Ovary (tissue), 7 donors: ENCODE measurements at regions not wholly inside any gene's neighbourhood (a gene's known extent, or its start where the extent isn't known, plus 50 kb on each side); places are given as distances from the start of the nearest gene placed in this dataset.

Experiments used
- DNase-seq, 5 donors: peaks; one replicate each; pipeline ENCODE4 v3.0.0-alpha.2; 2019 to 2020
- H3K27ac ChIP-seq, 2 donors: fragments of 200-600 bp; one replicate each; pipeline versions ENCODE4 v1.5.1 to v1.8.0; 2019 to 2022
- H3K27me3 ChIP-seq: fragments of 200-600 bp; one replicate; pipeline ENCODE4 v1.8.0; 2022
- H3K36me3 ChIP-seq: fragments of 200-600 bp; sonication (generic); one replicate; pipeline ENCODE4 v1.5.1; 2019
- H3K4me1 ChIP-seq: one replicate; pipeline ENCODE4 v1.8.1; 2013; ENCODE audit warnings: mild to moderate bottlenecking, moderate library complexity; ENCODE audit not compliant: insufficient read depth
- H3K4me3 ChIP-seq: fragments of 200-600 bp; sonication (generic); one replicate; pipeline ENCODE4 v1.5.1; 2017
- H3K9me3 ChIP-seq, 2 donors: fragments of 200-600 bp in 1 of 2; sonication (generic) in 1 of 2; one replicate each; pipeline versions ENCODE4 v1.5.1 to v1.8.1; 2013 to 2019; ENCODE audit warnings: mild to moderate bottlenecking in 1 of 2, moderate library complexity in 1 of 2
- CTCF ChIP-seq, 3 donors: fragments of 450-650 bp in 2 of 3; fragments of 200-600 bp in 1 of 3; IDR thresholded peaks; one replicate each; pipeline versions ENCODE4 v1.5.1 to v1.8.0; 2016 to 2022; ENCODE audit warnings: antibody characterized with exemption in 3 of 3, mild to moderate bottlenecking in 1 of 3
- EP300 ChIP-seq: sonication (generic); formaldehyde crosslinking; IDR thresholded peaks from one replicate; pipeline ENCODE4 v1.6.1; 2017; ENCODE audit warnings: antibody characterized with exemption
- POLR2A ChIP-seq: fragments of 450-650 bp; IDR thresholded peaks from one replicate; pipeline ENCODE4 v1.6.1; 2017; ENCODE audit warnings: antibody characterized with exemption, mild to moderate bottlenecking, moderate library complexity
- WGBS, 3 donors: extraction: QIAGEN DNeasy Blood & Tissue Kit in 1 of 3; methylation state at CpG; one replicate each; pipeline versions ENCODE4 v1.1.5 to v1.1.7; 2013 to 2017; 5-methylcytosine and 5-hydroxymethylcytosine counted together
- intact Hi-C, 4 donors: fragments of 100-400 bp; cut with DNase I; formaldehyde crosslinking; loops; one replicate each; pipeline versions ENCODE4 v1.11.0 to v1.15.1; 2022 to 2023
- donor health status: DM: no; HTN: no; CAD: no; lungs with moderate emphysema.
- donor health status: DM: no; HTN: no; CAD: no.
- donor health status: Bipolar disorder and iron deficiency.
- donor health status: DM: no; HTN: no; CAD: no.
- donor health status: DM: yes; HTN: yes; CAD: no.

GRCh38 chr2:183495589-183496267 lies 371.5 kb downstream of the NUP35 start:
- 63 to 73% (median 65%) methylated on average over 3 of the region's 3 CpGs for WGBS, 3 donors
- H3K9me3 ChIP-seq, result no peaks in the 10 kb centered on the region
- H3K4me1 ChIP-seq, result no peaks in the 10 kb centered on the region
- H3K27me3 ChIP-seq, result no peaks in the 10 kb centered on the region
- H3K4me3 ChIP-seq, result no peak overlapping the region
- intact Hi-C loops, result no loop called here
- no peak for DNase-seq
- H3K27ac ChIP-seq, result no peak overlapping the region
- TF ChIP-seq CTCF (IDR thresholded peaks at IDR 0.05), result no peak
- TF ChIP-seq POLR2A, result no peak
- TF ChIP-seq EP300, result no peak
- H3K36me3 ChIP-seq, result no peaks in the 10 kb centered on the region

- Histone ChIP-seq H3K9me3 (no peaks in the 10 kb centered on the region), H3K4me3 (no peak overlapping the region), H3K4me1 (no peaks in the 10 kb centered on the region), H3K27ac (no peak overlapping the region), H3K27me3 (no peaks in the 10 kb centered on the region), H3K36me3 (no peaks in the 10 kb centered on the region)
- no peak for TF ChIP-seq CTCF (IDR thresholded peaks at IDR 0.05)
- TF ChIP-seq EP300, result no peak
- no peak for TF ChIP-seq POLR2A
- intact Hi-C loops, result no loop called here
- no peak for DNase-seq
- 56 to 81% (median 71%) methylated on average over 1 of the region's 1 CpG for WGBS, 3 donors
These were observed 373.6 kb downstream of the NUP35 start for GRCh38 chr2:183497861-183498260.

GRCh38 chr2:183505911-183506310 lies 381.7 kb downstream of the NUP35 start:
- H3K27ac ChIP-seq, result no peak overlapping the region
- H3K27me3 ChIP-seq, result no peaks in the 10 kb centered on the region
- intact Hi-C loops, result no loop called here
- WGBS, 3 donors, result 87 to 94% (median 93%) methylated on average over 1 of the region's 1 CpG
- H3K4me3 ChIP-seq, result no peak overlapping the region
- H3K36me3 ChIP-seq, result no peaks in the 10 kb centered on the region
- TF ChIP-seq EP300 (no peak), CTCF (IDR thresholded peaks at IDR 0.05) (no peak), POLR2A (no peak)
- DNase-seq, result no peak
- no peaks in the 10 kb centered on the region for H3K4me1 ChIP-seq
- H3K9me3 ChIP-seq, result no peaks in the 10 kb centered on the region

GRCh38 chr2:183511154-183511553 lies 386.9 kb downstream of the NUP35 start:
- TF ChIP-seq EP300, result no peak
- TF ChIP-seq CTCF (IDR thresholded peaks at IDR 0.05), result no peak
- TF ChIP-seq POLR2A, result no peak
- Histone ChIP-seq H3K4me1 (no peaks in the 10 kb centered on the region), H3K36me3 (no peaks in the 10 kb centered on the region), H3K4me3 (no peak overlapping the region), H3K27ac (no peak overlapping the region), H3K9me3 (no peaks in the 10 kb centered on the region), H3K27me3 (no peaks in the 10 kb centered on the region)
- 81 to 95% (median 82%) methylated on average over 3 of the region's 3 CpGs for WGBS, 3 donors
- intact Hi-C loops, result no loop called here
- no peak for DNase-seq
